IPS-18a (cell line): ENCODE measurements at regions not wholly inside any gene's neighbourhood (a gene's known extent, or its start where the extent isn't known, plus 50 kb on each side); places are given as distances from the start of the nearest gene placed in this dataset.

ENCODE experiments used
- H3K27ac ChIP-seq: one replicate; pipeline ENCODE4 v1.5.1; 2013; ENCODE audit warnings: low read length
- H3K27me3 ChIP-seq: one replicate; pipeline ENCODE4 v1.6.1; 2013; ENCODE audit warnings: mild to moderate bottlenecking, low read length; ENCODE audit not compliant: control insufficient read depth, insufficient read depth
- H3K36me3 ChIP-seq: one replicate; pipeline ENCODE4 v1.6.1; 2013; ENCODE audit warnings: low read depth, low read length; ENCODE audit not compliant: control insufficient read depth
- H3K4me1 ChIP-seq: one replicate; pipeline ENCODE4 v1.6.1; 2013; ENCODE audit warnings: low read depth, low read length; ENCODE audit not compliant: control insufficient read depth
- H3K4me3 ChIP-seq: one replicate; pipeline ENCODE4 v1.5.1; 2013; ENCODE audit warnings: low read length
- H3K9ac ChIP-seq: one replicate; pipeline ENCODE4 v1.6.1; 2013; ENCODE audit warnings: mild to moderate bottlenecking, low read length, moderate library complexity
- H3K9me3 ChIP-seq: one replicate; pipeline ENCODE4 v1.6.1; 2013; ENCODE audit warnings: low read depth, low read length; ENCODE audit not compliant: control insufficient read depth

- no peaks in the 10 kb centered on the region for H3K36me3 ChIP-seq
- no peak overlapping the region for H3K4me3 ChIP-seq
- H3K27ac ChIP-seq, result no peak overlapping the region
- no peak overlapping the region for H3K9ac ChIP-seq
- no peaks in the 10 kb centered on the region for H3K27me3 ChIP-seq
- H3K4me1 ChIP-seq, result no peaks in the 10 kb centered on the region
- no peaks in the 10 kb centered on the region for H3K9me3 ChIP-seq
These were observed 1075.0 kb downstream of the GRM8 start for GRCh38 chr7:126177782-126178181.

- Histone ChIP-seq H3K9me3 (peaks cover 4% of the 10 kb centered on the region), H3K4me3 (no peak overlapping the region), H3K4me1 (no peaks in the 10 kb centered on the region), H3K36me3 (no peaks in the 10 kb centered on the region), H3K9ac (no peak overlapping the region), H3K27me3 (no peaks in the 10 kb centered on the region), H3K27ac (no peak overlapping the region)
These were observed 1086.1 kb downstream of the GRM8 start for GRCh38 chr7:126166645-126167044.

DNA sequence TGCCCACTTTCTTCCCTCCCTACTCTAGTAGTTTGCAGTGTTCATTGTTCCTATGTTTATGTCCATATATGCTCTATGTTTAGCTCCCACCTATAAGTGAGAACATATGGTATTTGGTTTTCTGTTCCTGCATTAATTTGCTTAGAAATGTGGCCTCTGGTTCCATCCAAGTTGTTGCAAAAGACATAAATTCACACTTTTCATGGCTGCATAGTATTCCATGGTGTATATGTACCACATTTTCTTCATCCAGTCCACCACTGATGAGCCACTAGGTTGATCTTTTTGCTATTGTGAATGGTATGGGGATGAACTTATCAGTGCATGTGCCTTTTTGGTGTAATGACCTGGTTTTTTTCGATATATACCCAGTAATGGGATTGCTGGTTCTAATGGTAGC is 1089.1 kb downstream of the GRM8 start:
- H3K9ac ChIP-seq, result no peak overlapping the region
- no peak overlapping the region for H3K4me3 ChIP-seq
- H3K36me3 ChIP-seq, result no peaks in the 10 kb centered on the region
- H3K27me3 ChIP-seq, result no peaks in the 10 kb centered on the region
- no peaks in the 10 kb centered on the region for H3K4me1 ChIP-seq
- H3K27ac ChIP-seq, result no peak overlapping the region
- peaks cover 4% of the 10 kb centered on the region for H3K9me3 ChIP-seq

DNA sequence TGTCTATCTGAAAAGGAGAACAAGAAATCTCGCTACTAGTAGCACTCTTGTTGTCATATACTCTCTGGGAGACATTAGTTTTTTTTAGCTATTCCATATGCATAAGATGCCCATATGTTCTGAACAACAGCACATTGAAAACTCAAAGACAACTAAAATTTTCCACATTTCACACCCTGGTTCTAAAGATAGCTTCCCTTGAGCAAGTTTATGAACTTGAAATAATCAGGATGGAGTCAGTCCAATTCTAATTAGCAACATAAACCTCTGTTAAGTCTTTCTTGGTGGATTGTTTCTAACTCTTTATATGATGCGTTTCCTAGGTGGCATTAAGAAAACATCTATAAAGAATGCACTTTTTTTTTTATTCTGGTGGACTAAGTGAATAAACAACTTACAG is 1095.3 kb downstream of the GRM8 start:
- Histone ChIP-seq H3K4me1 (no peaks in the 10 kb centered on the region), H3K9ac (no peak overlapping the region), H3K9me3 (no peaks in the 10 kb centered on the region), H3K36me3 (no peaks in the 10 kb centered on the region), H3K27me3 (no peaks in the 10 kb centered on the region), H3K4me3 (no peak overlapping the region), H3K27ac (no peak overlapping the region)

DNA sequence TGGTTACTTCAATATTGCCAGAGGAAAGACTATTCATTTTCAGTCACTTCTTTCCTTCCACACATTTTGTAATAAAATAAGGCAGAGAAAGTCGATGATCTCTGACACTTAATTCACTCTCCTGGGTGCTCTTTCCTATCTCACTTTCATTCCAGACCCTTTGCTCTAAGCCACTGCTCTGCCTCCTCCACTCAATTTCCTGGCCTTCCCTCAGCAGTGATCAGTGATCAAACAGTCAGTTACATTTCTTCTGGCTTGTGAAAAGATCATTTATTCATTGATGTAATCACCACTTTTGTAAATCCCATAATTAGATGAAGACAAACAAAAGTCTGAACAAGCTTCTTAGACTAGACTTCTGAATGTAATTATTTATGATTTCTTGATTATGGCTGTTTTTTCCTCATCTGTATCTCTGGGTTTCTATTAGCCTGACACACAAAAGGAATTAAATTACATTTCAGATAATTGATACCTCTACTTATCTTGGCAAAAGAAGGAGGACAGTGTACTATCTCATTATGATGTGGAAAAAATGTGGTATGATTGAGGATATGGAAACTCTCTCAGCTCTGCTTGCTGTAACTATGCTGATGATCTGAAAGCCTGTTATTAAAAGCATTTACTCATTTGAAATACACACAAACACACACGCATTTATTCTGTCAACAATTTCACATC is 1102.3 kb downstream of the GRM8 start:
- Histone ChIP-seq H3K36me3 (no peaks in the 10 kb centered on the region), H3K27ac (no peak overlapping the region), H3K4me3 (no peak overlapping the region), H3K9me3 (no peaks in the 10 kb centered on the region), H3K4me1 (no peaks in the 10 kb centered on the region), H3K9ac (no peak overlapping the region), H3K27me3 (no peaks in the 10 kb centered on the region)

GRCh38 chr7:126140858-126141466 is 1111.8 kb downstream of the GRM8 start:
- no peaks in the 10 kb centered on the region for H3K36me3 ChIP-seq

DNA sequence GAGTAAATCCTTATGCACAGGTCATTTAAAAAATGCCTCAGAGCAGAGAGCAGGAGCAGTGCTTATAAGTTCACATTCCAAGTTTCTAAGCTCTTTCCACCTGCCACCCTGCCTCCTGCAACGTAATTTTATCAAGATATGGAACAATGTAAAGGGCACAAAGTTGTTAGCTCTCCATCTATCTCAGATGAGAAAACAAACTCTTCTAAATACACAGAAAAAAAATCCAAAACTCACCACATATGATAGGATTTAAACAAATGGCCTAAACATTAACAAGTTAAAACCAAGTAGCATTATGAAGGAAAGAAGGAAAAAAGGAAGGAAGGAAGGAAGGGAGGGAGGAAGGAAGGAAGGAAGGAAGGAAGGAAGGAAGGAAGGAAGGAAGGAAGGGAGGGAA is 1132.8 kb downstream of the GRM8 start:
- H3K36me3 ChIP-seq, result no peaks in the 10 kb centered on the region
- no peaks in the 10 kb centered on the region for H3K4me1 ChIP-seq
- no peak overlapping the region for H3K27ac ChIP-seq
- H3K9ac ChIP-seq, result no peak overlapping the region
- no peaks in the 10 kb centered on the region for H3K27me3 ChIP-seq
- H3K4me3 ChIP-seq, result no peak overlapping the region
- H3K9me3 ChIP-seq, result peaks cover 3% of the 10 kb centered on the region

More at GRCh38 chr7:126140858-126141466, 1111.8 kb downstream of the GRM8 start:
- no peaks in the 10 kb centered on the region for H3K27me3 ChIP-seq
- H3K4me1 ChIP-seq, result peaks cover 7% of the 10 kb centered on the region
- H3K4me3 ChIP-seq, result no peak overlapping the region
- no peaks in the 10 kb centered on the region for H3K9me3 ChIP-seq
- no peak overlapping the region for H3K9ac ChIP-seq
- no peak overlapping the region for H3K27ac ChIP-seq

DNA sequence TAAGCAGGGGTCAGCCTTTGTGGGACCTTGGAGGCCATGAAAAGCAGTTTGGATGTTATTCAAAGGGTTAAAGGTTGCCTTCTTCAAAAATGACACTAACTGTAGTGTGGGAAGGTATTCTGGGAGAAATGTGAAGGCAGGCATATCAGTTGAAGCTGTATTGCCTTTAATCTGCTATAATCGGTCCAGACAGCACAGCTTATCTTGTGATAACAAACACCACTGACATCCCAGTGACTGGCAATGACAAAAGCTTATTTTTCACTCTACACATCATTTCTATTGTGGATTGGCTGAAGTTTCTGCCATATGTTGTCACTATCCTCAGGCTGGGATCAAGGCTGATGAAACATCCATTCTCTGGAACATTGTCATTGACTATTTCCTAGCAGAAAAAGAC is 1149.2 kb downstream of the GRM8 start:
- Histone ChIP-seq H3K9me3 (no peaks in the 10 kb centered on the region), H3K36me3 (no peaks in the 10 kb centered on the region), H3K4me3 (no peak overlapping the region), H3K9ac (no peak overlapping the region), H3K27ac (no peak overlapping the region), H3K27me3 (no peaks in the 10 kb centered on the region), H3K4me1 (no peaks in the 10 kb centered on the region)

GRCh38 chr7:126083014-126083413 is 1153.4 kb upstream of the POT1 start:
- Histone ChIP-seq H3K9ac (no peak overlapping the region), H3K27ac (no peak overlapping the region), H3K36me3 (no peaks in the 10 kb centered on the region), H3K9me3 (peaks cover 4% of the 10 kb centered on the region), H3K27me3 (no peaks in the 10 kb centered on the region), H3K4me3 (no peak overlapping the region), H3K4me1 (peaks cover 10% of the 10 kb centered on the region)

GRCh38 chr7:126079581-126079980 is 1150.0 kb upstream of the POT1 start:
- H3K4me1 ChIP-seq, result peaks cover 10% of the 10 kb centered on the region
- no peaks in the 10 kb centered on the region for H3K36me3 ChIP-seq
- no peak overlapping the region for H3K9ac ChIP-seq

GRCh38 chr7:126079151-126079550 is 1149.5 kb upstream of the POT1 start:
- no peaks in the 10 kb centered on the region for H3K27me3 ChIP-seq
- H3K4me1 ChIP-seq, result peaks cover 10% of the 10 kb centered on the region
- no peak overlapping the region for H3K4me3 ChIP-seq
- H3K36me3 ChIP-seq, result no peaks in the 10 kb centered on the region
- H3K9me3 ChIP-seq, result no peaks in the 10 kb centered on the region
- H3K27ac ChIP-seq, result no peak overlapping the region
- no peak overlapping the region for H3K9ac ChIP-seq

More at GRCh38 chr7:126079581-126079980, 1150.0 kb upstream of the POT1 start:
- no peak overlapping the region for H3K27ac ChIP-seq
- no peaks in the 10 kb centered on the region for H3K27me3 ChIP-seq
- no peaks in the 10 kb centered on the region for H3K9me3 ChIP-seq
- H3K4me3 ChIP-seq, result no peak overlapping the region

- no peaks in the 10 kb centered on the region for H3K9me3 ChIP-seq
- no peaks in the 10 kb centered on the region for H3K27me3 ChIP-seq
- no peak overlapping the region for H3K9ac ChIP-seq
- no peak overlapping the region for H3K27ac ChIP-seq
- H3K4me3 ChIP-seq, result no peak overlapping the region
- H3K4me1 ChIP-seq, result no peaks in the 10 kb centered on the region
- no peaks in the 10 kb centered on the region for H3K36me3 ChIP-seq
These were observed 1136.1 kb upstream of the POT1 start for GRCh38 chr7:126065766-126066165.
